ENCODE measurements at regions not wholly inside any gene's neighbourhood (a gene's known extent, or its start where the extent isn't known, plus 50 kb on each side); places are given as distances from the start of the nearest gene placed in this dataset.
"Not testable (repeated sequence)": the region's sequence is repeated elsewhere in the genome, so short reads cannot be mapped to it uniquely, and the experiment has no call there.

DNA sequence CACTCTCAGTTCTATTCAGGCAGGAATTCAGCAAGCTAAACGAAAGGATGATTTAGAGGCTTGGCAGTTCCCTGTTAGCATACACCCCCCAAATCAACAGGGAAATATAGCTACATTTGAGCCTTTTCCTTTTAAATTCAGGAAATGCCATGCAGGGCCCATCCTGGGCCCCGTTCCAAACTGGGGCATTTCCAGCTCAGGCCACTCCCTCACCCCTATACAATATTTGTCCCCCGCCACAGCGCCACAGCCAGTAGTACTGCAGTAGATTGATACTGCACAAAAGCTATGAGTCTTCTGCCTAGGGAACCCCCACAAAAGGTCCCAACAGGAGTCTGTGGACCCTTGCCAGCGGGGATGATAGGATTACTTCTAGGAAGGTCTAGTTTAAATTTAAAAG lies 102.0 kb upstream of the MAPK10 start (continued):
- TF ChIP-seq, protein P1, sequence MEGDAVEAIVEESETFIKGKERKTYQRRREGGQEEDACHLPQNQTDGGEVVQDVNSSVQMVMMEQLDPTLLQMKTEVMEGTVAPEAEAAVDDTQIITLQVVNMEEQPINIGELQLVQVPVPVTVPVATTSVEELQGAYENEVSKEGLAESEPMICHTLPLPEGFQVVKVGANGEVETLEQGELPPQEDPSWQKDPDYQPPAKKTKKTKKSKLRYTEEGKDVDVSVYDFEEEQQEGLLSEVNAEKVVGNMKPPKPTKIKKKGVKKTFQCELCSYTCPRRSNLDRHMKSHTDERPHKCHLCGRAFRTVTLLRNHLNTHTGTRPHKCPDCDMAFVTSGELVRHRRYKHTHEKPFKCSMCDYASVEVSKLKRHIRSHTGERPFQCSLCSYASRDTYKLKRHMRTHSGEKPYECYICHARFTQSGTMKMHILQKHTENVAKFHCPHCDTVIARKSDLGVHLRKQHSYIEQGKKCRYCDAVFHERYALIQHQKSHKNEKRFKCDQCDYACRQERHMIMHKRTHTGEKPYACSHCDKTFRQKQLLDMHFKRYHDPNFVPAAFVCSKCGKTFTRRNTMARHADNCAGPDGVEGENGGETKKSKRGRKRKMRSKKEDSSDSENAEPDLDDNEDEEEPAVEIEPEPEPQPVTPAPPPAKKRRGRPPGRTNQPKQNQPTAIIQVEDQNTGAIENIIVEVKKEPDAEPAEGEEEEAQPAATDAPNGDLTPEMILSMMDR (IDR thresholded peaks at IDR 0.05; ENCODE audit: low read depth, low read length, missing input control) = no peak
- no peak for TF ChIP-seq FOXA1 (IDR thresholded peaks at IDR 0.05)

DNA sequence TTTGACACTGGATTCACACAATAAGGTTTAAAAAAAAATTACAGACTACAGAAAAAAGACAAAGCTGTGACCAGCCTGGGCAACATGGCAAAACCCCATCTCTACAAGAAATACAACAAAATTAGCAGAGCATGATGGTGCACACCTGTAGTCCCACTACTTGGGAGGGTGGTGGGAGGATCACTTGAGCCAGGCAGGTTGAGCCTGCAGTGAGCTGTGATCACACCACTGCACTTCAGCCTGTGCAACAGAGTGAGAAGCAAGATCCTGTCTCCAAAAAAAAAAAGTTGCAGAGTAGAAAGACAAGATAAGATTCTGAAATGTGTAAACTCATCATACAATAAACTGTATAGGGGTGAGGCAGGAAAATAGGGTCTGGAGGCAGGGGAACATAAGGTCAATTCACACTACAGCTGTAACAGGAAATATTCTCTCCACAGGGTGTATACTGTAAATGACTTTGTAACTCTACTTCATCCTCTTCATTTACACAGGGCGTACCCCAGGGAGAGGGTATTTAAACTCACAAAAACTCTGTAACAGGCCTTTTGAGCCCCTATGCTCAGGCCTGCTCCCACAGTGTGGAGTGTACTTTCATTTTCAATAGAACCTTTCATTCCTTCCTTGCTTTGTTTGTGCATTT lies 112.6 kb upstream of the MAPK10 start:
- no peaks in the 10 kb centered on the region for H3K4me1 ChIP-seq (ENCODE audit: control insufficient read depth in 4 of 4, insufficient read depth in 4 of 4, low read length in 3 of 4)
- H3K4me3 ChIP-seq (ENCODE audit: low read depth in 1 of 3, low read length in 3 of 3) = no peak overlapping the region
- H3K27me3 ChIP-seq (ENCODE audit: control insufficient read depth in 4 of 4, insufficient read depth in 4 of 4, low read length in 3 of 4) = no peaks in the 10 kb centered on the region
- DNase-seq (ENCODE audit: low spot score) = no peak
- no peaks in the 10 kb centered on the region for H3K36me3 ChIP-seq (ENCODE audit: control insufficient read depth in 4 of 4, insufficient read depth in 3 of 4, low read depth in 1 of 4, low read length in 3 of 4)
- H3K27ac ChIP-seq (ENCODE audit: low read depth in 1 of 2, low read length in 2 of 2) = no peak overlapping the region
- WGBS = 89% methylated on average over 1 of the region's 1 CpG
- H3K9me3 ChIP-seq (ENCODE audit: control insufficient read depth in 4 of 4, low read length in 3 of 4) = no peaks in the 10 kb centered on the region
- H3K9ac ChIP-seq (ENCODE audit: low read depth in 1 of 2, low read length in 2 of 2) = no peak overlapping the region
- TF ChIP-seq, protein P1 (IDR thresholded peaks at IDR 0.05; ENCODE audit: low read depth, low read length, missing input control) = no peak
- TF ChIP-seq SP1 (IDR thresholded peaks at IDR 0.05) = no peak
- no peak for TF ChIP-seq TAF1 (conservative IDR thresholded peaks at IDR 0.05)
- no peak for TF ChIP-seq EGR1 (IDR thresholded peaks at IDR 0.05; ENCODE audit: low read depth in 2 of 2)
- TF ChIP-seq RAD21 (IDR thresholded peaks at IDR 0.05) = no peak
- TF ChIP-seq JUND (IDR thresholded peaks at IDR 0.05) = no peak
- TF ChIP-seq, protein P2, sequence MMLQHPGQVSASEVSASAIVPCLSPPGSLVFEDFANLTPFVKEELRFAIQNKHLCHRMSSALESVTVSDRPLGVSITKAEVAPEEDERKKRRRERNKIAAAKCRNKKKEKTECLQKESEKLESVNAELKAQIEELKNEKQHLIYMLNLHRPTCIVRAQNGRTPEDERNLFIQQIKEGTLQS (IDR thresholded peaks at IDR 0.05) = no peak
- TF ChIP-seq, protein P3, sequence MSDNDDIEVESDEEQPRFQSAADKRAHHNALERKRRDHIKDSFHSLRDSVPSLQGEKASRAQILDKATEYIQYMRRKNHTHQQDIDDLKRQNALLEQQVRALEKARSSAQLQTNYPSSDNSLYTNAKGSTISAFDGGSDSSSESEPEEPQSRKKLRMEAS (IDR thresholded peaks at IDR 0.05) = no peak
- TF ChIP-seq YY1 (IDR thresholded peaks at IDR 0.05) = no peak
- TF ChIP-seq, protein P4, sequence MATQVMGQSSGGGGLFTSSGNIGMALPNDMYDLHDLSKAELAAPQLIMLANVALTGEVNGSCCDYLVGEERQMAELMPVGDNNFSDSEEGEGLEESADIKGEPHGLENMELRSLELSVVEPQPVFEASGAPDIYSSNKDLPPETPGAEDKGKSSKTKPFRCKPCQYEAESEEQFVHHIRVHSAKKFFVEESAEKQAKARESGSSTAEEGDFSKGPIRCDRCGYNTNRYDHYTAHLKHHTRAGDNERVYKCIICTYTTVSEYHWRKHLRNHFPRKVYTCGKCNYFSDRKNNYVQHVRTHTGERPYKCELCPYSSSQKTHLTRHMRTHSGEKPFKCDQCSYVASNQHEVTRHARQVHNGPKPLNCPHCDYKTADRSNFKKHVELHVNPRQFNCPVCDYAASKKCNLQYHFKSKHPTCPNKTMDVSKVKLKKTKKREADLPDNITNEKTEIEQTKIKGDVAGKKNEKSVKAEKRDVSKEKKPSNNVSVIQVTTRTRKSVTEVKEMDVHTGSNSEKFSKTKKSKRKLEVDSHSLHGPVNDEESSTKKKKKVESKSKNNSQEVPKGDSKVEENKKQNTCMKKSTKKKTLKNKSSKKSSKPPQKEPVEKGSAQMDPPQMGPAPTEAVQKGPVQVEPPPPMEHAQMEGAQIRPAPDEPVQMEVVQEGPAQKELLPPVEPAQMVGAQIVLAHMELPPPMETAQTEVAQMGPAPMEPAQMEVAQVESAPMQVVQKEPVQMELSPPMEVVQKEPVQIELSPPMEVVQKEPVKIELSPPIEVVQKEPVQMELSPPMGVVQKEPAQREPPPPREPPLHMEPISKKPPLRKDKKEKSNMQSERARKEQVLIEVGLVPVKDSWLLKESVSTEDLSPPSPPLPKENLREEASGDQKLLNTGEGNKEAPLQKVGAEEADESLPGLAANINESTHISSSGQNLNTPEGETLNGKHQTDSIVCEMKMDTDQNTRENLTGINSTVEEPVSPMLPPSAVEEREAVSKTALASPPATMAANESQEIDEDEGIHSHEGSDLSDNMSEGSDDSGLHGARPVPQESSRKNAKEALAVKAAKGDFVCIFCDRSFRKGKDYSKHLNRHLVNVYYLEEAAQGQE (IDR thresholded peaks at IDR 0.05) = no peak
- no peak for TF ChIP-seq RXRA (IDR thresholded peaks at IDR 0.05)
- no peak for TF ChIP-seq NR2F2 (IDR thresholded peaks at IDR 0.05)
- no peak for TF ChIP-seq GABPA (IDR thresholded peaks at IDR 0.05 in 1 of 2, conservative IDR thresholded peaks at IDR 0.05 in 1 of 2)

DNA sequence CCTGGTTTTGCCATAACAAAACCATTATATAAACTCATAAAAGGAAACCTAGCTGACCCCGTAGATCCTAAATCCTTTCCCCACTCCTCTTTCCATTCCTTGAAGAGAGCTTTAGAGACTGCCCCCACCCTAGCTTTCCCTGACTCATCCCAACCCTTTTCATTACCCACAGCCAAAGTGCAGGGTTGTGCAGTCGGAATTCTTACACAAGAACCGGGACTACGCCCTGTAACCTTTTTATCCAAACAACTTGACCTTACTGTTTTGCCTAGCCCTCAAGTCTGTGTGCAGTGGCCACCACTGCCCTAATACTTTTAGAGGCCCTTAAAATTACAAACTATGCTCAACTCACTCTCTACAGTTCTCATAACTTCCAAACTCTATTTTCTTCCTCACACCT lies 116.0 kb upstream of the PTPN13 start:
- not testable (repeated sequence) for H3K4me3 ChIP-seq (ENCODE audit: low read depth in 1 of 3, low read length in 3 of 3)

More for the DNA sequence above, 116.0 kb upstream of the PTPN13 start:
- H3K27me3 ChIP-seq (ENCODE audit: control insufficient read depth in 4 of 4, insufficient read depth in 4 of 4, low read length in 3 of 4); H3K4me1 ChIP-seq (ENCODE audit: control insufficient read depth in 4 of 4, insufficient read depth in 4 of 4, low read length in 3 of 4); H3K9me3 ChIP-seq (ENCODE audit: control insufficient read depth in 4 of 4, low read length in 3 of 4); H3K36me3 ChIP-seq (ENCODE audit: control insufficient read depth in 4 of 4, insufficient read depth in 3 of 4, low read depth in 1 of 4, low read length in 3 of 4); H3K27ac ChIP-seq (ENCODE audit: low read depth in 1 of 2, low read length in 2 of 2); H3K9ac ChIP-seq (ENCODE audit: low read depth in 1 of 2, low read length in 2 of 2); DNase-seq (ENCODE audit: low spot score): not testable (repeated sequence)
- WGBS = 88% methylated on average over 4 of the region's 4 CpGs
